CD1c-positive myeloid dendritic cell (primary cell): ENCODE measurements at regions not wholly inside any gene's neighbourhood (a gene's known extent, or its start where the extent isn't known, plus 50 kb on each side); places are given as distances from the start of the nearest gene placed in this dataset.
A peak's percentile ranks its signal among the peaks of the same experiment; 100 is the strongest.
"Not testable (repeated sequence)": the region's sequence is repeated elsewhere in the genome, so short reads cannot be mapped to it uniquely, and the experiment has no call there.

Experiments used
- DNase-seq: peaks from one replicate; pipeline ENCODE4 v3.0.0-alpha.2; 2016; ENCODE audit errors: extremely low spot score

DNA sequence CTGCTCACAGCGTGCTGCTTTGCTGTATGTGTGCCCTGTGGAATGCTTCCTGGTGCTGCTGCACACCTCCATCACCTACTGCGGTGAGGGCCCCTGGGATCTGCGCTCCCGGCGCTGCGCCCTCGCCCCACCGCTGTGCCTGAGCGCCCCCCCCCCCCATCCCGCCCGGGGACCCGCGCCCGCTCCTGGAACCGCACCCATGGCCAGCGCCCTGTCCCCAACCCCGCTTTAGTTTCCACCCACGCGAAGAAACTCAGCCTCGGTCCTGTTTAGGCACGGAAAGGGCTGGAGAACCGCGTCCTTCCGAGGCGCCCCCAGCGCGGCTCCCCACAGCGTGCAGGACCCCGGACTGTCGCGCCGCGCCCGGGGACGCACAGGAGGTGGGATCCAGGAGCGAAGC, 265.5 kb downstream of the POTEB3 start:
- not testable (repeated sequence) for DNase-seq

GRCh38 chr15:21151203-21151966, 285.3 kb upstream of the POTEB2 start:
- DNase-seq, result not testable (repeated sequence)

GRCh38 chr15:21148136-21148535, 282.0 kb upstream of the POTEB2 start:
- not testable (repeated sequence) for DNase-seq

GRCh38 chr15:21133893-21134292, 267.8 kb upstream of the POTEB2 start:
- not testable (repeated sequence) for DNase-seq

- DNase-seq, result not testable (repeated sequence)
These were observed 246.3 kb upstream of the POTEB2 start for GRCh38 chr15:21112271-21113053.

- DNase-seq, result peak; percentile 0
These were observed 245.7 kb upstream of the POTEB2 start for GRCh38 chr15:21111861-21112260.

DNA sequence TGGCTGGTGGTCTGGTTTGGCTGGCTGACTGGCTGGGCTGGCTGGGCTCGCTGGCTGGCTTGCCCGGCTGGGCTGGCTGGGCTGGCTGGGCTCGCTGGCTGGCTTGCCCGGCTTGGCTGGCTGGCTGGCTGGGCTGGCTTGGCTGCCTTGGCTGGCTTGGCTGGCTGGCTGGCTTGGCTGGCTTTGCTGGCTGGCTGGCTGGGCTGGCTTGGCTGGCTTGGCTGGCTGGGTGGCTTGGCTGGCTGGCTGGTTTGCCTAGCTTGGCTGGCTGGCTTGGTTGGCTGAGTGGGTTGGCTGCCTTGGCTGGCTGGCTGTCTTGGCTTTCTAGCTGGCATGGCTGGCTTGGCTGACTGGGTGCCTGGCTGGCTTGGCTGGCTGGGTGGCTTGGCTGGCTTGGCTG, 245.1 kb upstream of the POTEB2 start:
- not testable (repeated sequence) for DNase-seq

GRCh38 chr15:21110187-21110804, 244.2 kb upstream of the POTEB2 start:
- DNase-seq, result not testable (repeated sequence)

DNA sequence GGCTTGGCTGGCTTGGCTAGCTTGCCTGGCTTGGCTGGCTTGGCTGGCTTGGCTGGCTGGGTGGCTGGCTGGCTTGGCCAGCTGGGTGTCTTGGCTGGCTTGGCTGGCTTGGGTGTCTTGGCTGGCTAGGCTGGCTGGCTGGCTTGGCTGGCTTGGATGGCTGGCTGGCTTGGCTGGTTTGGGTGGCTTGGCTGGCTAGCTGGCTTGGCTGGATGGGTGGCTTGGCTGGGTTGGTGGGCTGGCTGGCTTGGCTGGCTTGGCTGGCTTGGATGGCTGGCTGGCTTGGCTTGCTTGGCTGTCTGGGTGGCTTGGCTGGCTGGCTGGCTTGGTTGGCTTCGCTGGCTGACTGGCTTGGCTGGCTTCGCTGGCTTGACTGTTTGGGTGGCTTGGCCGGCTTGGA, 242.3 kb upstream of the POTEB2 start:
- not testable (repeated sequence) for DNase-seq

DNA sequence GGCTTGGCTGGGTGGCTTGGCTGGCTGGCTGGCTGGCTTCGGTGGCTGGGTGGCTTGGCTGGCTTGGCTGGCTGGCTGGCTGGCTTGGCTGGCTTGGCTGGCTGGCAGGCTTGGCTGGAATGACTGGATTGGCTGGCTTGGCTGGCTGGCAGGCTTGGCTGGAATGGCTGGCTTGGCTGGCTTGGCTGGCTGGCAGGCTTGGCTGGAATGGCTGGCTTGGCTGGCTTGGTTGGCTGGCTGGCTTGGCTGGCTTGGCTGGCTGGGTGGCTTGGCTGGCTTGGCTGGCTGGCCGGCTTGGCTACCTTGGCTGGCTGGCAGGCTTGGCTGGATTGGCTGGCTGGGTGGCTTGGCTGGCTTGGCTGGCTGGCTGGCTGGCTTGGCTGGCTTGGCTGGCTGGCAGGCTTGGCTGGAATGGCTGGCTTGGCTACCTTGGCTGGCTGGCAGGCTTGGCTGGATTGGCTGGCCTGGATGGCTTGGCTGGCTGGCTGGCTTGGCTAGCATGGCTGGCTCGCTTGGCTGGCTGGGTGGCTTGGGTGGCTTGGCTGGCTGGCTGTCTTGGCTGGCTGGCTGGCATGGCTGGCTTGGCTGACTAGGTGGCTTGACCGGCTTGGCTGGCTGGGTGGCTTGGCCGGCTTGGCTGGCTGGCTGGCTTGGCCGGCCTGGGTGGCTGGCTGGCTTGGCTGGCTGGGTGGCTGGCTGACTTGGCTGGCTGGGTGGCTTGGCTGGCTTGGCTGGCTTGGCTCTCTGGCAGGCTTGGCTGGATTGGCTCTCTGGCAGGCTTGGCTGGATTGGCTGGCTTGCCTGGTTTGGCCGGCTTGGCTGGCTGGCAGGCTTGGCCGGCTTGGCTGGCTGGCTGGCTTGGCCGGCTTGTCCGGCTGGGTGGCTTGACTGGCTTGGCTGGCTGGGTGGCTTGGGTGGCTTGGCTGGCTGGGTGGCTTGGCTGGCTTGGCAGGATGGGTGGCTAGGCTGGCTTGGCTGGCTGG, 241.6 kb upstream of the POTEB2 start:
- not testable (repeated sequence) for DNase-seq

- not testable (repeated sequence) for DNase-seq
These were observed 230.5 kb upstream of the POTEB2 start for GRCh38 chr15:21096599-21096998.

- DNase-seq, result not testable (repeated sequence)
These were observed 213.4 kb upstream of the POTEB2 start for GRCh38 chr15:21079544-21079943.

GRCh38 chr15:21068917-21069316, 202.8 kb upstream of the POTEB2 start:
- not testable (repeated sequence) for DNase-seq

DNA sequence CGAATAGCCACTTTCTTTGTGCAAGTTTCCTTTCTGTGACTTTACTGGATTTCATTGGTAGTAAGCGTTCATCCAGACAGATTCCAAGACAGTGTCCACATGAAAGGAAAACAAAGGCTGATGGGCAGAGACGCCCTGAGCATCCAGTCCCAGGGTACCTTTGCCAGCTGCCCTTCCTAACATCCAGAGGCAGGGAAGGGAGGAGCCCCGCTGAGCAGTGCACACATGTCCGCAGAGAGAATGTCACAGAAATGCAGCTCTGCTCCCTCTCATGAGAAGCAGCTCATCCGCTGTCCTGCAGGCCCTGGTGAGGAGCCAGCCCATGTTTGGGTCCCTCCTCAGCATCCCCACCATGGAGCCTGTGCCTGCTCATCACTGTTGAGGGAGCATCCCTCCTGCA, 197.4 kb upstream of the POTEB2 start:
- DNase-seq, result not testable (repeated sequence)

GRCh38 chr15:21062619-21063163, 196.6 kb upstream of the POTEB2 start:
- not testable (repeated sequence) for DNase-seq

DNA sequence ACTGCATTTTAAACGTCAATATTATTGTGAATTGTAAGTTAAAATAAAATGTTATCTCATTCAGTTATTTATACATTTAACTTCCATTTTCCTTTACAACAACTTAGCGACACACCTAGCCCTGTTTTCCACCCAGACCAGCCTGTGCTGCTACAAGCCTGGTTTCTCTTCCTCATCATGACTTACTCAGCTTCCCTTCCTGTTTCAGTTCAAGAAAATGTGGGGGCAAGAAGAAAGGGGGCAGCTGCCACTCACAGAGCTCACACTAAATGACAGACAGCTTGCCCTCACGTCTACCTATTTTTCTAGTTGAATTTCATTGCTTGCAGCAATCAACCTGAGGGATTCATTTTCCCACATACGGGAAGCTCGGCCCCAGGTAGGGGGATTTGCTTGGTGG, 185.8 kb upstream of the POTEB2 start:
- DNase-seq, result not testable (repeated sequence)

DNA sequence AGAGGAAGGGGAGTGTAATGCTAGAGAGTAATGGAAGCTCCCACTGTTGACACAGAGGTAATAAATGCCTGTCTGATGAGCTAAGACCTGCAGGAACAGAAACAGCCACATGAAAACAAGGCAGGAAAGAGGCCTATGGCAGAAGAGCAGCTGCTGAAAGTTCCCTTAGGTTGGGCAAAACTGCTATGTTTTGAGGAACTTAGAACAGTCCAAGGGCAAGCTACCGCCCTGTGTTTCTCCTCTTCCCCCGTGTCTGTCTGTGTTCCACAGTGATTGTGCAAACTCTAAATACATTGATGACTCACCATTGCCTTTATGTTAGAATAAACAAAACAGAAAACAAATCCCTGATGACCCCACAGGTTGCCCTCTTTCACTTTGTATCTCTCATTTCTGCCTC, 165.6 kb upstream of the POTEB2 start:
- not testable (repeated sequence) for DNase-seq

- DNase-seq, result not testable (repeated sequence)
These were observed 162.9 kb upstream of the POTEB2 start for GRCh38 chr15:21029001-21029400.

- not testable (repeated sequence) for DNase-seq
These were observed 161.8 kb upstream of the POTEB2 start for GRCh38 chr15:21027942-21028341.

DNA sequence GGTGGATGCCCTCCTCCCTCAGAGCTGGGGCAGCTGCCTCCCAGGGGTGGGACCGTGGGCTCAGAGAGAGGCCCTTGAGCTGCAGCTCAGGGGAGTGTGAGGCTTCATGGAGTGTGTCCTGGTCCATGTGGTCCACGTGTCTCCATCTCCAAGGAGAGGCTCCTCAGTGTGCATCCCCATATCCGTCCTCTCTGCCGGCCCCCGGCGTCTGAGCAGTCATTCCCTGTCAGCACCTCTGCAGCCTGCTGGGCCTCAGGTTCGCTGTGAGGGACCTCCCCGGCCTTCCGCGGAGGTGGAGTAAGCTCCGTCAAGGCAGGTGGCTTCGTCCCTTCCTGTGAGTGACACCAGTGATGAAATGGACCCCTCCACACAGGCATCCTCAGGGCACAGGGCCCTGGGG, 160.7 kb upstream of the POTEB2 start:
- DNase-seq, result not testable (repeated sequence)
